PC-3 (cell line): ENCODE measurements at regions not wholly inside any gene's neighbourhood (a gene's known extent, or its start where the extent isn't known, plus 50 kb on each side); places are given as distances from the start of the nearest gene placed in this dataset.

Experiments
- ATAC-seq: fragments of 200-7000 bp; cut with Tn5 transposase; 2 replicates; pipeline ENCODE4 v1.9.1; 2020; ENCODE audit warnings: mild to moderate bottlenecking, moderate library complexity
- BruUV-seq: library from RNA; stranded (reverse); fragments of 400-500 nt; replicated peaks from 2 replicates; lab custom pipeline; 2021; lab: Mats Ljungman, UMichigan
- CTCF ChIA-PET: fragments of 300-600 bp; sonication (Branson Sonifier 250); formaldehyde crosslinking; loops from one replicate; lab custom pipeline; 2022; ENCODE audit warnings: antibody characterized with exemption; lab: Charles Lee
- POLR2A ChIA-PET: fragments of 300-600 bp; sonication (Branson Sonifier 250); formaldehyde crosslinking; loops from one replicate; lab custom pipeline; 2022; ENCODE audit warnings: antibody characterized with exemption; ENCODE audit not compliant: unreplicated experiment; lab: Charles Lee
- DNase-seq: peaks from one replicate; pipeline ENCODE4 v3.0.0-alpha.2; 2015
- H2AFZ ChIP-seq: fragments of 300-600 bp; sonication (generic); 2 replicates; pipeline ENCODE4 v1.6.0; 2016; ENCODE audit warnings: antibody characterized with exemption, low read length
- H3F3A ChIP-seq: fragments of 300-600 bp; sonication (generic); one replicate; pipeline ENCODE4 v1.6.0; 2017; ENCODE audit warnings: antibody characterized with exemption, low read length, control low read depth, mild to moderate bottlenecking; ENCODE audit not compliant: unreplicated experiment
- H3K27ac ChIP-seq: fragments of 300-600 bp; sonication (generic); 2 replicates; pipeline ENCODE4 v1.5.1; 2016; ENCODE audit warnings: mild to moderate bottlenecking, low read length
- H3K27me3 ChIP-seq: fragments of 300-600 bp; sonication (generic); 2 replicates; pipeline ENCODE4 v1.6.1; 2016; ENCODE audit warnings: low read length, mixed read lengths
- H3K36me3 ChIP-seq: fragments of 300-600 bp; sonication (generic); 2 replicates; pipeline ENCODE4 v1.6.1; 2016; ENCODE audit warnings: low read depth, mixed run types, low read length, mixed read lengths
- H3K4me1 ChIP-seq: fragments of 300-600 bp; sonication (generic); 2 replicates; pipeline ENCODE4 v1.5.1; 2016; ENCODE audit warnings: low read length; ENCODE audit not compliant: insufficient read depth
- H3K4me2 ChIP-seq: fragments of 300-600 bp; sonication (generic); 2 replicates; pipeline ENCODE4 v1.6.0; 2016; ENCODE audit warnings: low read length
- H3K4me3 ChIP-seq: fragments of 300-600 bp; sonication (generic); 2 replicates; pipeline ENCODE4 v1.5.1; 2016; ENCODE audit warnings: mild to moderate bottlenecking, low read length, mixed read lengths
- H3K79me2 ChIP-seq: fragments of 300-600 bp; sonication (generic); 2 replicates; pipeline ENCODE4 v1.6.1; 2017; ENCODE audit warnings: low read length, mixed read lengths
- H3K9ac ChIP-seq: fragments of 300-600 bp; sonication (generic); 2 replicates; pipeline ENCODE4 v1.6.0; 2016; ENCODE audit warnings: mild to moderate bottlenecking, low read length
- H3K9me2 ChIP-seq: fragments of 300-600 bp; sonication (generic); replicated peaks from 2 replicates; pipeline ENCODE4 v1.6.1; 2016; ENCODE audit warnings: mixed run types, low read length, mixed read lengths
- H3K9me3 ChIP-seq: fragments of 300-600 bp; sonication (generic); 2 replicates; pipeline ENCODE4 v1.6.1; 2016; ENCODE audit warnings: low read length, mixed read lengths
- H4K20me1 ChIP-seq: fragments of 300-600 bp; sonication (generic); 2 replicates; pipeline ENCODE4 v1.6.1; 2016; ENCODE audit warnings: low read length, mixed read lengths
- EZH2 ChIP-seq: fragments of 300-600 bp; sonication (generic); IDR thresholded peaks from one replicate; pipeline ENCODE4 v1.6.1; 2017; ENCODE audit warnings: antibody characterized with exemption, mild to moderate bottlenecking, low read length; ENCODE audit not compliant: unreplicated experiment
- EZH2phosphoT487 ChIP-seq: fragments of 300-600 bp; sonication (generic); IDR thresholded peaks from 2 replicates; pipeline ENCODE4 v1.6.1; 2018; ENCODE audit warnings: mild to moderate bottlenecking, antibody characterized with exemption, low read length, borderline replicate concordance
- intact Hi-C: fragments of 100-400 bp; cut with micrococcal nuclease; formaldehyde crosslinking; loops from 2 replicates; pipeline ENCODE4 v1.9.0; 2023
- TF ChIP-seq, protein P1 (sequence below): fragments of 300-600 bp; sonication (generic); conservative IDR thresholded peaks from 2 replicates; pipeline ENCODE4 v1.5.1; 2017; ENCODE audit warnings: antibody characterized with exemption, low read depth, mild to moderate bottlenecking, low read length

DNA sequence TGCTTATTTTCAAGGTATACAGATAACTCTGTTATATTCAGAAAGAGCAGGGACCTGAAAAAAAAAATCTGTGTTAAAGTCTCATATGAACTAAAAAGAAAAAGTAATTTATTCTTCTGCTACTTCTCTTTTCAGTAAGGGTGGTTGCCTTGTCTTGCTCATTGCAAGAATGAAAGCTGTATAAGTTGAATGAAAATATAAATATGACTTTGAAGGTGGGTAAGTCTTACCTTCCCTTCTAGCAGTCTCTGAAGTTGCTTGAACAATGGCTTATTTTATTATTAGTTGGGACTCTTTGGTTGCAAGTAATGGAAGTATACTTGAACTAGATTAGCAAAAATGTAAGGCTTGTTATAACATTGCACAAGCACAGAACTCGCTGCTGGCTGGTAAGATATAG, 1554.9 kb downstream of the SI start:
- no peaks in the 10 kb centered on the region for H3K79me2 ChIP-seq
- no peaks in the 10 kb centered on the region for H3K27me3 ChIP-seq
- H2AFZ ChIP-seq: no peak overlapping the region
- H3K4me1 ChIP-seq: no peaks in the 10 kb centered on the region
- ATAC-seq (no peak), DNase-seq (no peak)
- H3K36me3 ChIP-seq: no peaks in the 10 kb centered on the region
- ChIA-PET POLR2A (no interaction called here), CTCF (no interaction called here)
- no peak overlapping the region for H3K9ac ChIP-seq
- H3K4me3 ChIP-seq: no peak overlapping the region
- no peaks in the 10 kb centered on the region for H3K9me3 ChIP-seq
- H4K20me1 ChIP-seq: no peaks in the 10 kb centered on the region
- no peaks in the 10 kb centered on the region for H3F3A ChIP-seq
- BruUV-seq: no TSS peak
- TF ChIP-seq EZH2 (no peak), EZH2phosphoT487 (no peak)
- TF ChIP-seq, protein P1, sequence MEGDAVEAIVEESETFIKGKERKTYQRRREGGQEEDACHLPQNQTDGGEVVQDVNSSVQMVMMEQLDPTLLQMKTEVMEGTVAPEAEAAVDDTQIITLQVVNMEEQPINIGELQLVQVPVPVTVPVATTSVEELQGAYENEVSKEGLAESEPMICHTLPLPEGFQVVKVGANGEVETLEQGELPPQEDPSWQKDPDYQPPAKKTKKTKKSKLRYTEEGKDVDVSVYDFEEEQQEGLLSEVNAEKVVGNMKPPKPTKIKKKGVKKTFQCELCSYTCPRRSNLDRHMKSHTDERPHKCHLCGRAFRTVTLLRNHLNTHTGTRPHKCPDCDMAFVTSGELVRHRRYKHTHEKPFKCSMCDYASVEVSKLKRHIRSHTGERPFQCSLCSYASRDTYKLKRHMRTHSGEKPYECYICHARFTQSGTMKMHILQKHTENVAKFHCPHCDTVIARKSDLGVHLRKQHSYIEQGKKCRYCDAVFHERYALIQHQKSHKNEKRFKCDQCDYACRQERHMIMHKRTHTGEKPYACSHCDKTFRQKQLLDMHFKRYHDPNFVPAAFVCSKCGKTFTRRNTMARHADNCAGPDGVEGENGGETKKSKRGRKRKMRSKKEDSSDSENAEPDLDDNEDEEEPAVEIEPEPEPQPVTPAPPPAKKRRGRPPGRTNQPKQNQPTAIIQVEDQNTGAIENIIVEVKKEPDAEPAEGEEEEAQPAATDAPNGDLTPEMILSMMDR: no peak
- no peak overlapping the region for H3K27ac ChIP-seq
- no peak overlapping the region for H3K4me2 ChIP-seq
- H3K9me2 ChIP-seq: no peaks in the 10 kb centered on the region
- intact Hi-C loops: no loop called here

DNA sequence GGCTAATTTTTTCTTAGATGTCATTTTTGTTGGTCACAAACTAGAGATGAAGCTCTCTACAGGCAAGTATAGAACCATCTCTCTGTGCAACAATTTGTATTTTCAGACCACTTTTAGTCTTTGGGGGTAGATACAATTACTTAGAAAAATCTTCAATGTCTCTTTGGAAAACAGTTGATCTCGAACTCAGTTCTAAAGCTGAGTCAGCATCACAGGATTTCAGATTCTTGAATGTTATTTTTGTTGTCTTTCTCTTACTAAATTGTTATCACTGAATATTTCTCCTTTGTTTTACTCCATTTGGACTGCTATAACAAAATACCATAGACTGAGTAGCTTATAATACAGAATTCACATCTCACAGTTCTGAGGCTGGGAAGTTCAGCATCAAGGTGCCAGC, 1557.0 kb downstream of the SI start:
- H3K9me2 ChIP-seq: no peaks in the 10 kb centered on the region
- TF ChIP-seq, protein P1: no peak
- H3K9ac ChIP-seq: no peak overlapping the region
- no peaks in the 10 kb centered on the region for H3F3A ChIP-seq
- ATAC-seq: no peak
- no peaks in the 10 kb centered on the region for H3K36me3 ChIP-seq
- ChIA-PET CTCF (no interaction called here), POLR2A (no interaction called here)
- no peaks in the 10 kb centered on the region for H3K27me3 ChIP-seq
- no TSS peak for BruUV-seq
- DNase-seq: no peak
- no peaks in the 10 kb centered on the region for H3K9me3 ChIP-seq
- no peak overlapping the region for H3K4me3 ChIP-seq
- H3K4me2 ChIP-seq: no peak overlapping the region
- H2AFZ ChIP-seq: no peak overlapping the region
- H3K4me1 ChIP-seq: no peaks in the 10 kb centered on the region
- no peaks in the 10 kb centered on the region for H4K20me1 ChIP-seq
- no peak overlapping the region for H3K27ac ChIP-seq
- intact Hi-C loops: no loop called here
- no peaks in the 10 kb centered on the region for H3K79me2 ChIP-seq

DNA sequence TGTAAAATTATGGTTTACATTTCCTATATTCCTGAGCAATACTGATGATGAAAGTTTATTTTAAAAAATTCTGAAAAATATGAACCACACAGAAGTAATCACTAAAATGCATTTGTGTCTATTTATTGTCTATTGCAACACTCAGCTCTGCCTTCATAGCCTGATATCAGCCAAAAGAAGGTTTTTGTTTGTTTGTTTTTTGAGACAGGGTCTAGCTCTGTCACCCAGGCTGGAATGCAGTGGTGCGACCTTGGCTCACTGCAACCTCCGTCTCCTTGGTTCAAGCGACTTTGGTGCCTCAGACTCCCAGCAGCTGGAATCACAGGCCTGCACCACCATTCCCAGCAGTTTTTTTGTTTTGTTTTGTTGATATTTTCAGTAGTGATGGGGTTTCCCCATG, 1560.2 kb downstream of the SI start:
- CTCF ChIA-PET: no interaction called here
- Histone ChIP-seq H3K27me3 (no peaks in the 10 kb centered on the region), H3K9me2 (no peaks in the 10 kb centered on the region), H4K20me1 (no peaks in the 10 kb centered on the region), H3K36me3 (no peaks in the 10 kb centered on the region), H3K9me3 (no peaks in the 10 kb centered on the region), H3F3A (no peaks in the 10 kb centered on the region), H2AFZ (no peak overlapping the region), H3K4me1 (no peaks in the 10 kb centered on the region), H3K4me2 (no peak overlapping the region), H3K4me3 (no peak overlapping the region), H3K9ac (no peak overlapping the region), H3K27ac (no peak overlapping the region), H3K79me2 (no peaks in the 10 kb centered on the region)
- POLR2A ChIA-PET: no interaction called here
- ATAC-seq: no peak
- DNase-seq: no peak
- no TSS peak for BruUV-seq
- TF ChIP-seq EZH2 (no peak), EZH2phosphoT487 (no peak)
- TF ChIP-seq, protein P1: no peak
- intact Hi-C loops: no loop called here
